Hepatocyte (in vitro differentiated cells): ENCODE measurements at regions not wholly inside any gene's neighbourhood (a gene's known extent, or its start where the extent isn't known, plus 50 kb on each side); places are given as distances from the start of the nearest gene placed in this dataset.

Experiments used
- DNase-seq: peaks from one replicate; pipeline ENCODE4 v3.0.0-alpha.2; 2016; ENCODE audit warnings: low spot score
- H2AFZ ChIP-seq: fragments of 200-600 bp; sonication (generic); 2 replicates; pipeline ENCODE4 v1.6.0; 2016; ENCODE audit warnings: antibody characterized with exemption, mild to moderate bottlenecking
- H3K27ac ChIP-seq: fragments of 200-600 bp; sonication (generic); 2 replicates; pipeline ENCODE4 v1.5.1; 2016; ENCODE audit warnings: mild to moderate bottlenecking
- H3K27me3 ChIP-seq: fragments of 200-600 bp; sonication (generic); 2 replicates; pipeline ENCODE4 v1.6.1; 2016
- H3K36me3 ChIP-seq: fragments of 200-600 bp; sonication (generic); replicated peaks from 2 replicates; pipeline ENCODE4 v1.5.1; 2016; ENCODE audit warnings: low read depth; ENCODE audit not compliant: insufficient read depth
- H3K4me1 ChIP-seq: fragments of 200-600 bp; sonication (generic); 2 replicates; pipeline ENCODE4 v1.5.1; 2016; ENCODE audit warnings: mild to moderate bottlenecking, moderate library complexity; ENCODE audit not compliant: insufficient read depth
- H3K4me2 ChIP-seq: fragments of 200-600 bp; sonication (generic); 2 replicates; pipeline ENCODE4 v1.6.0; 2016
- H3K4me3 ChIP-seq: fragments of 200-600 bp; sonication (generic); 2 replicates; pipeline ENCODE4 v1.5.1; 2016; ENCODE audit warnings: mild to moderate bottlenecking
- H3K79me2 ChIP-seq: fragments of 200-600 bp; sonication (generic); 2 replicates; pipeline ENCODE4 v1.6.0; 2017; ENCODE audit warnings: mild to moderate bottlenecking
- H3K9me2 ChIP-seq: fragments of 200-600 bp; sonication (generic); replicated peaks from 2 replicates; pipeline ENCODE4 v1.6.0; 2017; ENCODE audit warnings: mild to moderate bottlenecking; ENCODE audit not compliant: insufficient read depth
- H3K9me3 ChIP-seq: fragments of 200-600 bp; sonication (generic); 2 replicates; pipeline ENCODE4 v1.5.1; 2016; ENCODE audit warnings: low read depth, mild to moderate bottlenecking
- H4K20me1 ChIP-seq: fragments of 200-600 bp; sonication (generic); 2 replicates; pipeline ENCODE4 v1.6.0; 2016; ENCODE audit warnings: mild to moderate bottlenecking; ENCODE audit not compliant: insufficient read depth, poor library complexity, severe bottlenecking
- CTCF ChIP-seq: fragments of 200-600 bp; sonication (generic); IDR thresholded peaks from 2 replicates; pipeline ENCODE4 v1.5.1; 2016; ENCODE audit warnings: antibody characterized with exemption, mild to moderate bottlenecking; ENCODE audit not compliant: poor library complexity
- EZH2 ChIP-seq: fragments of 200-600 bp; sonication (generic); IDR thresholded peaks from 2 replicates; pipeline ENCODE4 v1.6.1; 2016; ENCODE audit warnings: antibody characterized with exemption, mild to moderate bottlenecking, borderline replicate concordance
- EZH2phosphoT487 ChIP-seq: fragments of 200-600 bp; sonication (generic); IDR thresholded peaks from one replicate; pipeline ENCODE4 v1.6.1; 2018; ENCODE audit warnings: antibody characterized with exemption, mild to moderate bottlenecking, low read depth, moderate library complexity; ENCODE audit not compliant: unreplicated experiment, severe bottlenecking
- WGBS: methylation state at CpG from one replicate; pipeline ENCODE4 v1.1.6; 2016; ENCODE audit warnings: low lambda C conversion rate; ENCODE audit errors: missing lambda C conversion rate; 5-methylcytosine and 5-hydroxymethylcytosine counted together

- H3K27ac ChIP-seq: no peak overlapping the region
- WGBS: 82% methylated on average over 2 of the region's 2 CpGs
- no peak overlapping the region for H2AFZ ChIP-seq
- H3K9me2 ChIP-seq: no peaks in the 10 kb centered on the region
- no peaks in the 10 kb centered on the region for H3K36me3 ChIP-seq
- H3K27me3 ChIP-seq: no peaks in the 10 kb centered on the region
- TF ChIP-seq CTCF (no peak), EZH2 (no peak), EZH2phosphoT487 (no peak)
- H4K20me1 ChIP-seq: no peaks in the 10 kb centered on the region
- no peaks in the 10 kb centered on the region for H3K79me2 ChIP-seq
- H3K4me2 ChIP-seq: no peak overlapping the region
- H3K9me3 ChIP-seq: no peaks in the 10 kb centered on the region
- H3K4me3 ChIP-seq: no peak overlapping the region
- H3K4me1 ChIP-seq: no peaks in the 10 kb centered on the region
- no peak for DNase-seq
Measured at GRCh38 chr9:102205251-102205650, 466.8 kb upstream of the GRIN3A start.

GRCh38 chr9:102202126-102202525 is 463.7 kb upstream of the GRIN3A start:
- Histone ChIP-seq H3K27me3 (no peaks in the 10 kb centered on the region), H3K4me1 (no peaks in the 10 kb centered on the region), H3K9me2 (no peaks in the 10 kb centered on the region), H3K4me3 (no peak overlapping the region), H2AFZ (no peak overlapping the region), H3K79me2 (no peaks in the 10 kb centered on the region), H4K20me1 (no peaks in the 10 kb centered on the region), H3K4me2 (no peak overlapping the region), H3K27ac (no peak overlapping the region), H3K9me3 (no peaks in the 10 kb centered on the region), H3K36me3 (no peaks in the 10 kb centered on the region)
- 67% methylated on average over 1 of the region's 1 CpG for whole genome bisulfite sequencing
- DNase-seq: no peak
- TF ChIP-seq EZH2phosphoT487 (no peak), CTCF (no peak), EZH2 (no peak)

- 73% methylated on average over 1 of the region's 1 CpG for WGBS
- no peaks in the 10 kb centered on the region for H3K79me2 ChIP-seq
- DNase-seq: no peak
- no peak overlapping the region for H3K4me2 ChIP-seq
- TF ChIP-seq CTCF (no peak), EZH2phosphoT487 (no peak), EZH2 (no peak)
- H3K9me3 ChIP-seq: no peaks in the 10 kb centered on the region
- no peaks in the 10 kb centered on the region for H3K27me3 ChIP-seq
- H3K4me1 ChIP-seq: no peaks in the 10 kb centered on the region
- no peak overlapping the region for H2AFZ ChIP-seq
- no peaks in the 10 kb centered on the region for H4K20me1 ChIP-seq
- no peaks in the 10 kb centered on the region for H3K36me3 ChIP-seq
- H3K27ac ChIP-seq: no peak overlapping the region
- H3K4me3 ChIP-seq: no peak overlapping the region
- H3K9me2 ChIP-seq: no peaks in the 10 kb centered on the region
Measured at GRCh38 chr9:102185962-102186361, 447.5 kb upstream of the GRIN3A start.

- Histone ChIP-seq H3K79me2 (no peaks in the 10 kb centered on the region), H3K27ac (no peak overlapping the region), H4K20me1 (no peaks in the 10 kb centered on the region), H3K4me1 (no peaks in the 10 kb centered on the region), H3K4me3 (no peak overlapping the region), H3K36me3 (no peaks in the 10 kb centered on the region), H3K9me2 (no peaks in the 10 kb centered on the region), H3K9me3 (no peaks in the 10 kb centered on the region), H3K27me3 (no peaks in the 10 kb centered on the region), H3K4me2 (no peak overlapping the region), H2AFZ (no peak overlapping the region)
- DNase-seq: no peak
- 82% methylated on average over 2 of the region's 2 CpGs for WGBS
- TF ChIP-seq CTCF: no peak
- no peak for TF ChIP-seq EZH2
- TF ChIP-seq EZH2phosphoT487: no peak
Measured at GRCh38 chr9:102185371-102185770, 446.9 kb upstream of the GRIN3A start.
